ENCODE measurements at regions not wholly inside any gene's neighbourhood (a gene's known extent, or its start where the extent isn't known, plus 50 kb on each side); places are given as distances from the start of the nearest gene placed in this dataset.

GRCh38 chr6:18829272-18829870 lies 442.2 kb downstream of the RNF144B start:
- TF ChIP-seq CTCF (conservative IDR thresholded peaks at IDR 0.05) (no peak), ZFX (IDR thresholded peaks at IDR 0.05) (no peak)
